ENCODE measurements at regions not wholly inside any gene's neighbourhood (a gene's known extent, or its start where the extent isn't known, plus 50 kb on each side); places are given as distances from the start of the nearest gene placed in this dataset.
"Not testable (repeated sequence)": the region's sequence is repeated elsewhere in the genome, so short reads cannot be mapped to it uniquely, and the experiment has no call there.

DNA sequence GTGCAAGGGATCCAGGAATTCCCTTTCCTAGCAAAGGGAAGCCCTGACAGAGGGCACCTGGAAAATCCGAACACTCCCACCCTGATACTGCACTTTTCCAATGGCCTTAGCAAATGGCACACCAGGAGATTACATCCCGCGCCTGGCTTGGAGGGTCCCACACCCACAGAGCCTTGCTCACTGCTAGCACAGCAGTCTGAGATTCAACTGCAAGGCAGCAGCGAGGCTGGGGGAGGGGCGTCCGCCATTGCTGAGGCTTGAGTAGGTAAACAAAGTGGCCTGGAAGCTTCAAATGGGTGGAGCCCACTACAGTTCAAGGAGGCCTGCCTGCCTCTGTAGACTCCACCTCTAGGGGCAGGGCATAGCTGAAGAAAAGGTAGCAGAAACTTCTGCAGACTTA is 888.8 kb downstream of the RPS29 start:
- DNase-seq: not testable (repeated sequence)

DNA sequence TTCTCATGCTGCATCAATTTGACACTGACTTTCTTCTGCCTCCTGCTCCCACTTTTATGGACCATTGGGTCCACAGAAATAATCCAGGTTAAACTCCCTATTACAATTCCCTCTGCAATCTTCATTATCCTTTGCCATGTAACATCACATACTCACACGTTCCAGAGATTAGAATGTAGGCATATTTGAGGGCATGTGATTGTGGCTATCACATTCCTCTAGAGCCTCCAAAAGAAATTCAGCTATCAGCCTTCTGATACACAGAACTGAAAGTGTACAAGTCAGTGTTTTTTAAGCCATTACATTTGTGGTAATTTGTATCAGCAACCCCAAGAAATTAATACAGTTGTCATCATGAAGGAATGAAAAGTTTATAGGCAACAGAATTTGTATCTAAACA is 892.4 kb downstream of the RPS29 start:
- DNase-seq: no peak

DNA sequence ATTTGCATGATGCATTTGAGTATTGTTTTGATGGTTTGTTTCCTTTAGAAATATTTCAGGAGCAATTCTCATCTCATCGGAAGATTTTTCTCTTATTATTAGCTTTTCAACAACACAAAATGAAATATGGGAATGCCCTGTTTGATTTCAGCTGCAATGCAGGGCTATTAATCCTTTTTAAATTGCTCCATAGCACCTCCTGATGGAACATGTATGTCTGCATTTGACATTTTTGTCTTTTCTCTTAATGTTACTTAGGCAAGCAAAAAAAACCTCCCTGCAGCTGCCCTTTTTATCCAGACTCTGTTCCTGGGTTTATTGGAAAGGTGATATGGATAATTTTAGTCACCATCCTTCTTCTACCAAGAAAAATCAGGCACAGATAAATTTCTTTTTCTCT is 895.8 kb downstream of the RPS29 start:
- no peak for DNase-seq

DNA sequence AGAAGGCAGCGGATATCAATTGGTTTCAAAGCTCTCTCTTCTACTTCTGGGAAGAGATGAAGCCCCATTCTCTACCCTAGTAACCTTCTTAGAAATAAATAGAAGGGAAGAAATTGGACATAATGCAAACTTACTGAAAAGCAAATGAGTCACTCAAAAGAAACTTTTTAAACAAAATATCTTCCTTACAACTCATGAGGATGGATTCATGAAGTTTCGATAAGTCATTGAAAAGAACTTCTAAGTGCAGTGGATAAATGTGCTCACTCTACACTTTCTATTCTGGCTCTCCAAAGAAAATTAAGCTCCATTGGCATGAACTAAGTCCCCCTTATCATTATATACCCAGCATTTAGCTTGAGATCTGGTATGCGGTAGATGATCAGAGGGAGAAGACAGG is 899.5 kb downstream of the RPS29 start:
- DNase-seq: no peak

DNA sequence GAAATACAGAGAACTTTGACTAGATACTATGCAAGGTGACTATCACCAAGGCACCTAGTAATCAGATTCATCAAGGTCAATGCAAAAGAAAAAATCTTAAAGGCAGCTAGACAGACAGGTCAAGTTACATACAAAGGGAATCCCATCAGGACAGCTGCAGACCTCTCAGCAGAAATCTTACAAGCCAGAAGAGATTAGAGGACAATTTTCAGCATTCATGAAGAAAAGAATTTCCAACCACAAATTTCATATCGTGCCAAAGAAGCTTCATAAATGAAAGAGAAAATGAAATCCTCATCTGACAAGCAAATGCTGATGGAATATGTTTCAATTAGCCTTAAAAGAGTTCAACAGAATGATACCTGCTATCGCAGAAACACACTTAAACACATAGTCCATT is 913.7 kb downstream of the RPS29 start:
- DNase-seq: no peak

DNA sequence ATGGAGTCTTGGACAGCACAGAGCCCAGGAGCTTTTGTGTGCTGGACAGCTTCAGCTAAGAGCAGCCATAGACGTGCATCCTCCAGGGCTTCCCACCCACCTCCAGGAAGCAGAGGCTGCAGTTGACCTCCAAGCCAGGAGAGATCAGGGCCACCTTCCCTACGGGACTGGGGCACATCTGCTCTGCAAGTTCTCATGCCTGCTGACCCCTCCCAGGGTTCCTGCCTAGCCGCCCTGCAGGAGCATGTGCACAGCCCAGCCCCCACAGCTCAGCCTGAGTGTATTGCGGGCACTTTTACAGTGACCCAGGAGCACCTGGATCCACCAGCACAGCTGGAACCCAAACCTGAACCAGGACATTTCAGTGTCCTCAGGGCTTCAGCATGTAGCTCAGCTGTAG is 915.2 kb downstream of the RPS29 start:
- DNase-seq: no peak

DNA sequence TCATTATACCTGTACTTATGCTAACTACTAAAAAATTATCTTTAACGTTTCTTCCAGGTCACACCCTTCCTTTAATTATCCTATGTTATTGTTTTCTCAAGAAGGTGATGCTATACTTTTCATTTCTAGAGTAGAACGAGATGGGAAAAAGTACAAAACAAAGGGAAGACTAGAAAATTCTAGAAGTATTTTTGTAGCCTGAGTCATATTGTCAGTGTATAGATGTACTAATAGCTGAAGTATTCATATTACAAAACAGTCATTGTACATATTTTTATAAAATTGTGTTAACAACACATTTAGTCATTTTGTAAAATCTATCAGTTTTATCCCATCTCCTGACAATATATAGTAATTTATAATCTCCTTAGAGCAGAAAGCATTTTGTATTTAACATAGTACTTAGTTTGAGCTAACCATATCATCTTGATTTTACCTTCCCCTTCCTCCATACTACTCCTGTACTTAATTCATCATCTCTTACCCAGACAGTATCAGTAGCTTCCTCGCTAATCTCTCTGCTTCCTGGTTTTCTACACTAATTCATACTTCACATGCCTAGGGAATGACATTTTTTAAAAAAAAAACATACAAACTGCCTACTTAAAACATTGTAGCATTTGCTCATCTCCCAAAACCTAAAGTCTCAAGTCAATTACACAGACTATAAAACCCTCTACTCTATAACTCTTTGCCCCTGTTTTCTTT is 920.9 kb downstream of the RPS29 start:
- no peak for DNase-seq

DNA sequence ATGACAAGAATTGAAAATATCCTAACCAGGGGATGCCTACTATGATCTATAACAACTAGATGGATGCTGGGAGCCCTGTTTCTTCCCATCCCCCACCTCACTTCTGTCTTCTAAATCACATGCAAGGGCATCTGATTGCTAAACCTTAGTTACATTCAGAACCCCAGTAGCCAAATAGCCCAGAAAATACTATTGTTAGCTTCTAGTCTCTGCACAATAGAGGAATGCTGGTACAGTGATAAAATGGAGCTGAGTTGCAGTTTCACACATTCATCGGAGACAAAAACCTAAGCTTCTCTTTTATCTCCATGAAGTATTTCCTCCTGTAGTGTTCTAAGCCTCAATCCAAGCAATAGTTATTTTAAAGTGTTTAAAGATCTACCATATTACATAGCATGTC is 942.9 kb downstream of the RPS29 start:
- DNase-seq: no peak

DNA sequence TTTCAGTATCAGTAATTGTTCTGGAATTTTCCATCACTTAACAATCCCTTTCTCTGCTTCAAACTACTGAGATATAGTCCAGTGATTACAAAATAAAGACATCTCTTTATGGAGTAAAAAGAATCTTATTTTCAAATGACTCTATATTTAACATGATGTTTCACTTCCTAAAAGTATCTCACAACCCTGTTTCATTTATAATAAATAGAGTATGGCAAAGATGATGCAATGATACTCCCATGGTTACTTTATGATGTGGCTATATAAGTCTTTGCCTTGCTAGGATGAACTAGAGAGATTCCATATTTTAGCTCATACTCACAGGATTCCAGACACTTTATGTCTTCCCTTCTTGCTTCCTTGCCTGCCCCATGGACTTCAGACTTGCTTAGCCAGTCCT is 953.5 kb upstream of the MDGA2 start:
- DNase-seq: no peak

DNA sequence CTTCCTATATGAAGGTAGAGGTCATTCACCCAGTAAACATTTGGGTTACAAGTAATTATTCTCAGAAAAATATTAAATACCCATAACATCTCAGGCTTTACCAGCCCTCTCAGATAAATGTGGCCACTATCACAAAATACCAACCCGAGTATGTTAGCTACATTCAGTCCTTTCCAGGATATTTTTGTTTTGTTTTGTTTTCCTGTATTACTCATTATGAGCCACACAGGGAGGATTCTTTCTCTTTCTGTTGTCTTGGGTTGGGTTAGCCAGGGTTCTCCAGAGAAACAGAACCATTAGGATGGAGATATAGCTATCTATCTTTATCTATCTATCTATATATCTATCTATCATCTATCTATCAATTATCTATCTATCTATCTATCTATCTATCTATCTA is 947.6 kb upstream of the MDGA2 start:
- DNase-seq: no peak

DNA sequence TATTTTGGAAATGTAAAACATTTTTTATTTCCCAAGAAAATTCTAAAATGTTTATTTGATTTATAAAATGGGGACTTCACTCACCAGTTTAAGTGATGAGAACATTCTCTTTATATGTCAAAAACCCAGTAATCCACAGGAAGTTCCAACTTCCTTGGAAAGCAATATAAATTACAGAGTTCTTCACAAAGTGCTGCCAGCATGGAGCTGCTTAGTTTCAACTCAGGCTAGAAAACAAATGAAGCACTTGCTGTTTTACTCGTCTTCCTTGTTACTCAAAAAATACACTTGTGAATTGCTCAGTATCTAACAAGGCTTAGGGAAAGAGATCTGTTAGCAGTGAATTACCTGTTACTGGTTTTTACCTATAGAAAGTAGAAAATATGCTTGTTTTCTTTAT is 942.7 kb upstream of the MDGA2 start:
- no peak for DNase-seq

DNA sequence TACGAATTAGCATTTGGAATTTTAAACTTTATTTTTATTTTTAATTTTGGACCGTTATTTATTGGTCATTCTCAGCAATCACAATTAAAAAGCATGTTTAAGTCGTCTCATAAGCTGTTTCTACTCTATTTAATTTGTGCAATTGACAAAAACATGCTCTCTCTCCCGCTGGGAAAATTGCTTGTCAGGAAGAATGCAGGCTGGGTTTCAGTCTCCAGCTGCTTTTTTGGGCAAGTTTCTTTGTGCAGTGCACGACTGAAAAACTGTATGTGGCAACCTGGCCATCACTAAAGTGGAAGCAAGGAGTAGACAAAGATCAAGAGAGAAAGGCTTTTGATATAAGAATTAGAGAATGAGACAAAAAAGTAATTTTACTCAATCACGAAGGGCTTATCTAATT is 941.5 kb upstream of the MDGA2 start:
- DNase-seq: no peak

DNA sequence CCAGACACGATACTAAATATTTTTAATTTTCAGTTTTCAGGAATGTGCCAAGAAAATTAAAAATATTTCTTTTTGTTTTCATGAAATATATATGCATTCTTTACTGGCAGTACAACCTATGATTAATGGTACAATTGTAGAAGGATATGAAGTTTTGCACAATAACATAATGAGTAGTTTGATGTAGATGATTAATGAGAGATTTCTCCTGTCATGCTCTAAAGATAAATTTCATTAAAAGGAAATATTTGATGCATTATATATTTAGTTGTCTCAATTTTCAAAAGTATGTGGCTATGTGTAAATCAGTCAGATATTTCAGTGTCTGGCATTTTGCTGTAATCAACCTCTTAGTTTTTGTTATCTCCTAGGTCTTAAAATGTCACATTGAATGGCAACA is 940.2 kb upstream of the MDGA2 start:
- DNase-seq: no peak

DNA sequence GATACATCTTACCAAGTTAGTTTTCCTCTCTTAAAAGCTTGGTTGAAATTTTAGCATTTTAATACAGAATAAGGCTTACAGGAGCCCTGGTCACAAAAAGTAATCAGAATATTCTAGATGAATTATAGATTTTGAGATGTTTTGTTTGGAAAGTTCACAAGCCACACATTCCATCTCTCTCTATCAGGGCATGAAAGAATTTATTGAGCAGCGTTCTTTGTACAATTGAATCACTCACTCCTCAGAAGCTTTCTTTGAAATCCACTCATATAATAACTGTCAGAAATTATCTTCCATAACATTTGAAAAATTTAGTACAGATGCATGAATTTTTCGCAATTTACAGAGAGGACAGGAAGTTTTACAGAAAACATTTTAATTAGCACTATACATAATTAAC is 938.6 kb upstream of the MDGA2 start:
- DNase-seq: no peak

DNA sequence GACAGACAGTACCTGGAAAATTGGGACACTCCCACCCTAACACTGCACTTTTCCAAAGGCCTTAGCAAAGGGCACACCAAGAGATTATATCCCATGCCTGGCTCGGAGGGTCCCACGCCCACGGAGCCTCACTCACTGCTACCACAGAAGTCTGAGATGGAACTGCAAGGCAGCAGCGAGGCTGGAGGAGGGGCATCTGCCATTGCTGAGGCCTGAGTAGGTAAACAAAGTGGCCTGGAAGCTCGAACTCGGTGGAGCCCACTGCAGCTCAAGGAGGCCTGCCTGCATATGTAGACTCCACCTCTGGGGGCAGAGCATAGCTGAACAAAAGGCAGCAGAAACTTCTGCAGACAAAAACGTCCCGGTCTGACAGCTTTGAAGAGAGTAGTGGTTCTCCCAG is 931.6 kb upstream of the MDGA2 start:
- not testable (repeated sequence) for DNase-seq

DNA sequence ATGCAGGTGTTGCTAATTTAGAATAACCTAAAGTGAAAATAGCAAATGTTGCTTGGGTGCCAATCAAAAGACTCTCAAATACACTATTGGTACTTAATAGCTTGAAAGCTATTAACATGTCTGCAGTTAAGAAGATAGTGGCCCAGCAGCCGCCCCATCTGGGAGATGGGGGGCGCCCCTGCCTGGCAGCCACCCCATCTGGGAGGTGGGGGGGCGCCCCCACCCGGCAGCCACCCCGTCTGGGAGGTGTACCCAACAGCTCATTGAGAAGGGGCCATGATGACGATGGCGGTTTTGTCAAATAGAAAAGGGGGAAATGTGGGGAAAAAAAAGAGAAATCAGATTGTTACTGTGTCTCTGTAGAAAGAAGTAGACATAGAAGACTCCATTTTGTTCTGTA is 923.1 kb upstream of the MDGA2 start:
- no peak for DNase-seq

DNA sequence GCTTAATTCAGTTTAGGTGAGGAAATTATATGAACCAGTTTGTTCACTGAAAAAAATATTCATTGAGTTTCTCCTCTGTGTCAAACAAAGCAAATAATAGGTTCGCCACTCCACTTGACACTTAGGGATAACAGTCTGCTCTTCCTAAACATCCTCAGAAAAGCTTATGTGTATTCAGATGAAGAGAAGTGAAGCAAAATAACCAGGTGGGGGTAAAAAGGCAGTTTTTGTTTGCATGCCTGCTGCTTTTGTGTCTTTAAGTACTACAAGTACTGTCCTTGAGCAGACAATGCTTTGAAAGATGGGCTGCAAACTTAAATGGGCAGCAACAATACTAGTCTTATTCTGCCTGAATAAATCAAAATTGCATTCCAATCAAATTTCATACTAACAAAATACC is 910.7 kb upstream of the MDGA2 start:
- no peak for DNase-seq

DNA sequence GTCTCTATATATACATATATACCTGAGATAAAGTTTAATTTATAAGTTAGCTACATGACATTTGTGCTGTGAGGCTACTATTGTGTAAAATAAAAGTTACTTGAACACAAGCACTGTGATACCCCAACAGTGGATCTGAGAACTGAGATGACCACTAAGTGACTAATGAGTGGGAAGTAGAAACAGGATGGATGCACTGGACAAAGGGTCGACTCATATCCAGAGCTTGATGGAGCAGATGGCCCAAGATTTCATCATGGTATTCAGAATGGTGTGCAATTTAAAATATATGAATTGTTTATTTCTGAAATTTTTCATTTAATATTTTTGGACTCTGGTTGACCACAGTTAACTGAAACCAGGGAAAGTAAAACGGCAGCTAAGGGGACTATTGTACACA is 908.6 kb upstream of the MDGA2 start:
- no peak for DNase-seq

DNA sequence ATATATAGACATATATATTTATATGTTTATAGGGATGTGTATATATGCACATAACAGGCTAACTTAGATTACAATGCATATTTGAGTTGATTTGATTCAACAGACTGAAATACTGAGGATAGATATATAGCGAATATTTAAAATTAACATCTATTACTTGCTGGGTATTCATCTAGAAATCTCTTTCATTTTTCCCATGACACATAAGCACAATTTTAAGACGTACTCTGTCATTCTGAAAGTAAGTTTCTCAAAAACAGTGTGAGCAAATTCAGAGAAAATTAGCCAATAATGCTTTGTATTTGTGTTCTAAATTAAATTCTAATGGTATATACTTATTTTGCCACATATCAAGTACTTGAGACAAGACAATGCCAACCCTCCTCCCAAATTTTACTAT is 907.5 kb upstream of the MDGA2 start:
- DNase-seq: no peak

DNA sequence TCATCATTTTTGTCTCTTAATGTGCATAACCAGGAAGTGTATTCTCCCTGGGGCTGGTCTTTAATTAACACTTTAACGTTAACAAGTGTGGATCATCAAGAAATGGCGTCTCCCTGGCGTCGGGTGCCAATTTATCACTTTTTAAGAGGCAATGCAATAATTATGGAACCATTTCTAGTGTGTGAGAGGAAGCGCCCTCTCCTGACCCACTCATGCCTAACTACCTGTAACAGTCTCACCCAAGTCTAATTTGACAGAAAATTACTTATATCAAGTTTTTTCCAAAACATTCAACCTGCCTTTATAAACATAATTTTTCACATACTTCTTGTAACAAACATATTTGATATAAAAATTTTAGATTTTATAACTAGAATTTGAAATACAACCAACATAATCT is 905.3 kb upstream of the MDGA2 start:
- no peak for DNase-seq

DNA sequence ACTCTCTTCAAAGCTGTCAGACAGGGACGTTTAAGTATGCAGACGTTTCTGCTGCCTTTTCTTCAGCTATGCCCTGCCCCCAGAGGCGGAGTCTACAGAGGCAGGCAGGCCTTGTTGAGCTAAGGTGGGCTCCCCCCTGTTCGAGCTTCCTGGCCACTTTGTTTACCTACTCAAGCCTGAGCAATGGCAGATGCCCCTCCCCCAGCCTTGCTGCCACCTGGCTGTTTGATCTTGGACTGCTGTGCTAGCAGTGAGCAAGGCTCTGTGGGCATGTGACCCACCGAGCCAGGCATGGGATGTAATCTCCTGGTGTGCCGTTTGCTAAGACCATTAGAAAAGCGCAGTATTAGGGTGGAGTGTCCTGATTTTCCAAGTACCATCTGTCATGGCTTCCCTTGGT is 900.4 kb upstream of the MDGA2 start:
- peak; percentile 42 for DNase-seq

DNA sequence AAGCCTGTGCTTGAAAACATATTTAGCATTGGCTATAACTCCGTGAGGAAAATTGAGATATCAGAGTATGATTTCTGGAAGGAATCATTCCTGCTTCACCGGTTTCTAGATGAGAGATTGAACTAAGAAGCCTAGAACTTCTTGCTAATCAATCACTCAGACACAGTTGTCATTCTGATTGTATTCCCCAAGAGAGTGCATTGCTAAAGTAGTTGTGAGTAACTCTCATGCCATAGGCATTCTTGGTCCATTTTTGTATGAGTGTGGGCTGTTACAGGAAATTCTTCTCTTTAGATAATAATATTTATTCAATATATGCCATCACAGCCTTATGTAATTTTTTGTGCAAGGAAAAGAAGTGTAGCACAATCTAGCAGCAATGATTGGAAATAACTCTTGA is 893.3 kb upstream of the MDGA2 start:
- DNase-seq: no peak

DNA sequence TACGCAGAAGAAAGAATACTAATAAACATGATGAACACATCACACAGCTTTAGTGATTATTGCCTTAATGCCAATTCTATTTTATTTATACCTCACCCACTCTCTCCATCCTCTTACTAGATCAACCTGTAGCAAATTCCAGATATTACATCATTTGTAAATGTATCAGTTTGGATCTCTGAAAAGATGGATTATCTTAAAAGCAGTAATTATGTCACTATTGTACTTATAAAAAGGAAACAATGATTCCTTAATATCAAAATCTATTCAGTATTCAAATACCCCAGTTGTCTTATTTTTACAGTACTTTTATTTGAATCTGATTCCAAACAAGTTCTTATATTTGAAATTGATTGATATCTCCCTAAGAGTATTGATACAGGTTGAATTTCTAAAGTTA is 892.8 kb upstream of the MDGA2 start:
- no peak for DNase-seq

DNA sequence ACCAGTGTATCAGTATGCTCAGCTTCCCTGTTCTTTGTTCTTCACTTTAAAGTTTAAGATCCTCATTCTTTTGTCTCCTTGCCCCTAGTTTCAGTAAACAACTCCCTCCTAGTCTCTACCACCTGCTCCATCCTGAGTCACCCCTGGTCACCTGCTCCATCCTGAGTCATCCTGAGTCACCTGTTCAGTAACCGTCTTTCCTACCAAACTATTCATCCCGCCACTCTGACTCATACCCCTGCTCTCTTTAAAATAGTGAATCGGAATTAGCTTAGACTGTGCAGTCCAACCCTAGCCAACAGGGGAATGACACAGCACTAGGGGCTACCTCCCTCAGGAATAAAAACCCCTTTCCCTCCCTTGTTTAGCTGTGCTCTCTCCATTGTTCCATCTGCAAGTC is 888.1 kb upstream of the MDGA2 start:
- no peak for DNase-seq

DNA sequence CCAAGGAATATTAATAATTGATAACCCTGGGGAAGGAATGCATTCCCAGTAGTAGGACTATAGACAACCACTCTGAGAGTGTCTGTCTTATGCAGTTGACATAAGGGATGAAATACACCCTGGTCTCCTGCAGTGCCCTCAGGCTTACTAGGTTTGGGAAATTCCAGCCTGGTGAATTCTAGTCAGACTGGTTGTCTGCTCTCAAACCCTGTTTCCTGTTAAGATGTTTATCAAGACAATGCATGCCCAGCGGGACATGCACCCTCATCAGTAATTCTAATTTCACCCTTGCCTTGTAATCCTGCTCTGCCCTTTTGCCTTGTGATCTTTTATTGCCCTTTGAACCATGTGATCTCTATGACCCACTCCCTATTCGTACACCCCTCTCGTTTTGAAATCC is 886.0 kb upstream of the MDGA2 start:
- DNase-seq: not testable (repeated sequence)

DNA sequence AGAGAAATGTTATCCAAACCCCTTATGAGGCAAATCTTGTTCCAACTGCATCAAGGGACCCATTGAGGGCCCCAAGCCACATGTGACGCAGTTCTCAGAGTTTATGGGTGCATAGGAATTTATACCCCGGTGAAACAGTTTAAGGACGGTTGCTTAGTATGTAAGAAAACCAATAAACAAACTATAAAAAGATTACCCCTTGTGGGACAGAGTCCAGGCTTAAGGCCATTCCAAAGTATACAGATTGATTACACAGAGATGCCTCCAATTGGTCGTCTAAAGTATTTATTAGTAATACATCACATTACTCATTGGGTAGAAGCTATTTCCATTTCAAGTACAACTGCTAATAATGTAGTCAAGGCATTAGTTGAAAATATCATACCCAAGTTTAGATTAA is 885.0 kb upstream of the MDGA2 start:
- no peak for DNase-seq

Measured in DMS153 (cell line).